H9 (cell line): ENCODE measurements at regions not wholly inside any gene's neighbourhood (a gene's known extent, or its start where the extent isn't known, plus 50 kb on each side); places are given as distances from the start of the nearest gene placed in this dataset.

Experiments
- DNase-seq: peaks from one replicate; pipeline ENCODE4 v3.0.0-alpha.2; 2017
- H2AFZ ChIP-seq: one replicate; pipeline ENCODE4 v1.6.1; 2013; ENCODE audit warnings: mild to moderate bottlenecking, low read length, control low read depth, moderate library complexity
- H2AK5ac ChIP-seq: 2 replicates; pipeline ENCODE4 v1.6.1; 2013; ENCODE audit warnings: low read length, control low read depth, mixed read lengths; ENCODE audit not compliant: insufficient read length
- H2BK120ac ChIP-seq: one replicate; pipeline ENCODE4 v1.6.1; 2013; ENCODE audit warnings: low read depth, mild to moderate bottlenecking, low read length, control low read depth, inconsistent platforms; ENCODE audit not compliant: poor library complexity, severe bottlenecking
- H2BK12ac ChIP-seq: 2 replicates; pipeline ENCODE4 v1.6.1; 2013; ENCODE audit warnings: low read length, control low read depth, mixed read lengths, low read depth; ENCODE audit not compliant: insufficient read length
- H2BK15ac ChIP-seq: 2 replicates; pipeline ENCODE4 v1.6.1; 2013; ENCODE audit warnings: low read depth, low read length, control low read depth
- H2BK20ac ChIP-seq: one replicate; pipeline ENCODE4 v1.6.1; 2013; ENCODE audit warnings: low read depth, mild to moderate bottlenecking, low read length, control low read depth, inconsistent platforms; ENCODE audit not compliant: poor library complexity, severe bottlenecking
- H2BK5ac ChIP-seq: 2 replicates; pipeline ENCODE4 v1.6.1; 2013; ENCODE audit warnings: low read length, control low read depth, mixed read lengths; ENCODE audit not compliant: insufficient read length
- H3K14ac ChIP-seq: 2 replicates; pipeline ENCODE4 v1.6.1; 2013; ENCODE audit warnings: low read length, control low read depth; ENCODE audit not compliant: insufficient read depth
- H3K18ac ChIP-seq: 2 replicates; pipeline ENCODE4 v1.6.1; 2013; ENCODE audit warnings: low read depth, mild to moderate bottlenecking, mixed read lengths, low read length, control low read depth; ENCODE audit not compliant: insufficient read length
- H3K23ac ChIP-seq: 2 replicates; pipeline ENCODE4 v1.6.1; 2013; ENCODE audit warnings: low read length, control low read depth, mixed read lengths, low read depth; ENCODE audit not compliant: insufficient read length
- H3K23me2 ChIP-seq: 2 replicates; pipeline ENCODE4 v1.6.1; 2013; ENCODE audit warnings: low read depth, mild to moderate bottlenecking, mixed read lengths, low read length, control low read depth; ENCODE audit not compliant: insufficient read length, poor library complexity, severe bottlenecking
- H3K27ac ChIP-seq: 2 replicates; pipeline ENCODE4 v1.5.1; 2013; ENCODE audit warnings: low read length, control low read depth, mixed read lengths, low read depth; ENCODE audit not compliant: insufficient read length
- H3K27me3 ChIP-seq: 2 replicates; pipeline ENCODE4 v1.6.1; 2013; ENCODE audit warnings: low read length, control low read depth, inconsistent platforms; ENCODE audit not compliant: insufficient read depth
- H3K4ac ChIP-seq: 2 replicates; pipeline ENCODE4 v1.6.1; 2013; ENCODE audit warnings: low read depth, mild to moderate bottlenecking, control low read depth, inconsistent platforms, low read length, moderate library complexity
- H3K4me1 ChIP-seq: 2 replicates; pipeline ENCODE4 v1.6.1; 2013; ENCODE audit warnings: low read length, control low read depth, inconsistent platforms; ENCODE audit not compliant: insufficient read depth
- H3K4me2 ChIP-seq: 2 replicates; pipeline ENCODE4 v1.6.1; 2013; ENCODE audit warnings: low read length, control low read depth, mixed read lengths; ENCODE audit not compliant: insufficient read length, insufficient read depth
- H3K56ac ChIP-seq: 2 replicates; pipeline ENCODE4 v1.6.1; 2013; ENCODE audit warnings: low read depth, mild to moderate bottlenecking, mixed read lengths, low read length, control low read depth; ENCODE audit not compliant: insufficient read length
- H3K79me1 ChIP-seq: 2 replicates; pipeline ENCODE4 v1.6.1; 2013; ENCODE audit warnings: low read depth, mild to moderate bottlenecking, moderate library complexity, low read length, control low read depth, inconsistent platforms; ENCODE audit not compliant: insufficient read depth, poor library complexity, severe bottlenecking
- H3K79me2 ChIP-seq: 2 replicates; pipeline ENCODE4 v1.6.1; 2013; ENCODE audit warnings: low read length, control low read depth, inconsistent platforms; ENCODE audit not compliant: insufficient read depth
- H3K9ac ChIP-seq: 2 replicates; pipeline ENCODE4 v1.6.1; 2013; ENCODE audit warnings: low read length, control low read depth, mixed read lengths; ENCODE audit not compliant: insufficient read length; ENCODE audit errors: extremely low read depth
- H3K9me3 ChIP-seq: one replicate; pipeline ENCODE4 v1.6.1; 2013; ENCODE audit warnings: low read depth, low read length, inconsistent platforms; ENCODE audit not compliant: control insufficient read depth
- H3T11ph ChIP-seq: one replicate; pipeline ENCODE4 v1.6.1; 2013; ENCODE audit warnings: mild to moderate bottlenecking, low read length, control low read depth, inconsistent platforms
- H4K20me1 ChIP-seq: one replicate; pipeline ENCODE4 v1.6.1; 2013; ENCODE audit not compliant: control insufficient read depth, insufficient read length, insufficient read depth
- H4K5ac ChIP-seq: 2 replicates; pipeline ENCODE4 v1.6.1; 2013; ENCODE audit warnings: low read depth, mild to moderate bottlenecking, mixed read lengths, low read length, control low read depth; ENCODE audit not compliant: insufficient read length
- H4K8ac ChIP-seq: replicated peaks from 2 replicates; pipeline ENCODE4 v1.6.1; 2013; ENCODE audit warnings: low read length, control low read depth, mixed read lengths, low read depth; ENCODE audit not compliant: insufficient read length
- H4K91ac ChIP-seq: 2 replicates; pipeline ENCODE4 v1.6.1; 2013; ENCODE audit warnings: low read depth, mild to moderate bottlenecking, moderate library complexity, mixed read lengths, low read length, control low read depth; ENCODE audit not compliant: insufficient read length
- H3K27ac Mint-ChIP-seq, 3 experiments: 2 replicates in 2 of 3; 3 replicates in 1 of 3; pipeline ENCODE4 v1.8.0; 2020 to 2021; ENCODE audit warnings: mixed read lengths in 3 of 3, mild to moderate bottlenecking in 1 of 3, moderate library complexity in 1 of 3
- H3K27me3 Mint-ChIP-seq: 2 replicates; pipeline ENCODE4 v1.8.0; 2021; ENCODE audit warnings: low read depth, mild to moderate bottlenecking, moderate library complexity, mixed read lengths
- H3K36me3 Mint-ChIP-seq, 3 experiments: 2 replicates in 2 of 3; 3 replicates in 1 of 3; pipeline ENCODE4 v1.8.0; 2020 to 2021; ENCODE audit warnings: low read depth in 3 of 3, mixed read lengths in 3 of 3; ENCODE audit not compliant: insufficient read depth in 1 of 3
- H3K4me1 Mint-ChIP-seq, 2 experiments: 2 replicates each; pipeline ENCODE4 v1.8.0; 2020; ENCODE audit warnings: mixed read lengths in 2 of 2
- H3K4me3 Mint-ChIP-seq, 2 experiments: 2 replicates in 1 of 2; 3 replicates in 1 of 2; pipeline ENCODE4 v1.8.0; 2020 to 2021; ENCODE audit warnings: mild to moderate bottlenecking in 2 of 2, mixed read lengths in 2 of 2, moderate library complexity in 1 of 2
- H3K9me3 Mint-ChIP-seq, 2 experiments: 2 replicates in 1 of 2; 3 replicates in 1 of 2; pipeline ENCODE4 v1.8.0; 2020; ENCODE audit warnings: mild to moderate bottlenecking in 2 of 2, mixed read lengths in 2 of 2, moderate library complexity in 1 of 2
- CTCF ChIP-seq: fragments of 200-600 bp; sonication (generic); conservative IDR thresholded peaks from 3 replicates; pipeline ENCODE4 v1.8.0; 2021; ENCODE audit warnings: antibody characterized with exemption, mild to moderate bottlenecking
- WGBS: extraction: QIAGEN DNeasy Blood & Tissue Kit; methylation state at CpG from one replicate; pipeline ENCODE4 v1.1.7; 2013; ENCODE audit warnings: missing lambda C conversion rate, low lambda C conversion rate, mixed read lengths; ENCODE audit not compliant: insufficient read length; ENCODE audit errors: extremely low coverage; 5-methylcytosine and 5-hydroxymethylcytosine counted together

- Histone ChIP-seq H2BK5ac (no peak overlapping the region), H3K9ac (no peak overlapping the region), H4K8ac (no peak overlapping the region), H2AFZ (no peak overlapping the region), H3K23me2 (no peaks in the 10 kb centered on the region), H2BK15ac (no peak overlapping the region), H3T11ph (no peak overlapping the region), H3K79me1 (no peaks in the 10 kb centered on the region), H3K4me2 (no peak overlapping the region), H3K56ac (no peak overlapping the region), H2BK120ac (no peak overlapping the region), H3K27me3 (no peaks in the 10 kb centered on the region), H2AK5ac (no peak overlapping the region), H3K4me1 (no peaks in the 10 kb centered on the region), H3K79me2 (no peaks in the 10 kb centered on the region), H3K4ac (no peak overlapping the region), H4K20me1 (no peaks in the 10 kb centered on the region), H4K5ac (no peak overlapping the region), H3K18ac (no peak overlapping the region), H2BK12ac (no peak overlapping the region), H2BK20ac (no peak overlapping the region), H3K14ac (no peak overlapping the region), H4K91ac (no peak overlapping the region), H3K9me3 (no peaks in the 10 kb centered on the region), H3K23ac (no peak overlapping the region), H3K27ac (no peak overlapping the region)
- WGBS, result no CpG with 5 or more reads among the region's 7 CpGs
- Mint-ChIP-seq H3K36me3 (no peaks in the 10 kb centered on the region), H3K4me3 (no peak overlapping the region), H3K27me3 (peaks cover 1% of the 10 kb centered on the region; the same call in 1 of the 2 replicates), H3K4me1 (peaks cover 6 to 7% of the 10 kb centered on the region in 2 experiments; a peak in 3 of 4 replicates), H3K27ac (peak overlapping the region in 2 of 3 experiments; percentile 19 to 22; a peak in 1 of 7 replicates), H3K9me3 (no peaks in the 10 kb centered on the region; a peak in 1 of 5 replicates)
- peak; percentile 20 for DNase-seq
- TF ChIP-seq CTCF, result no peak
These were observed 62.4 kb upstream of the NANOS1 start for GRCh38 chr10:118967160-118967559.
